Amniotic epithelial cell (primary cell): ENCODE measurements at regions not wholly inside any gene's neighbourhood (a gene's known extent, or its start where the extent isn't known, plus 50 kb on each side); places are given as distances from the start of the nearest gene placed in this dataset.
A peak's percentile ranks its signal among the peaks of the same experiment; 100 is the strongest.

Source experiments
- DNase-seq: peaks from one replicate; pipeline ENCODE4 v3.0.0-alpha.2; 2010; ENCODE audit warnings: low read depth

DNA sequence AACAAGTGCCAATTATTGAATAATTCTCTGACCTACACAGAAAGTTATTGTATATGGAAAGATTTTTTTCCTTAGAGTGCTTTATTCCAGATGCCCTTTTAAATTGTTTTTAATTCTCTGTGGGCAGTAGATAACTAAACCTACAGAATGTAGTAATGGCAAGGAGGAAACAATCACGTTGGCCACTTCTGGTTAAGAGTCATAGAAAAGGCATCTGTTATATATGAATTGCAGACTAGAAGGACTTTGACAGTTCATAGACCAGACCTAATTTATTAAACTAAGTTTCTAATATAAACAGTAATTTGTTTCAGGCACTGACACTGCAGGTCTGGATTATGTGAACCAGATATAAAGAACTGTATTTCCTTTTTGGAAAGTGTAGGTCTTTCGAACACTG is 607.5 kb downstream of the PLCL1 start:
- no peak for DNase-seq

DNA sequence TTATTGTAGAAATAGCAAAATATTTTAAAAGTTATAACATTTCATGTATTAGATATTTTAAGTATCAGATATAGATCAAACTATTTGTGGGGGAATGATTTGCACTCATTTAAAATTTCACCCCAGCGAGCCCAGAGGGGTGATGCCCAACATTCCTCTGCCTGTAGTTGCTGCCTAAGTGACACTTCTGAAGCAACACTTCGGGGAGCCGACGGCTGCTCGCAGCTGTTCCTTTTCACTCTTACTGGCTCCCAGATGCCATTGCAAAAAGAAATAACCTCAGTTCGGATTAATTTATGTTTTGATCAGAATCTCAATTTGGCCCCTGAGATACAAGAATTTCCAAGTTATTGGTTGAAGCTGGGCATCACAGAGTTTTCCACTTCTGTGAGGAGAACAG is 603.8 kb downstream of the PLCL1 start:
- DNase-seq = no peak

DNA sequence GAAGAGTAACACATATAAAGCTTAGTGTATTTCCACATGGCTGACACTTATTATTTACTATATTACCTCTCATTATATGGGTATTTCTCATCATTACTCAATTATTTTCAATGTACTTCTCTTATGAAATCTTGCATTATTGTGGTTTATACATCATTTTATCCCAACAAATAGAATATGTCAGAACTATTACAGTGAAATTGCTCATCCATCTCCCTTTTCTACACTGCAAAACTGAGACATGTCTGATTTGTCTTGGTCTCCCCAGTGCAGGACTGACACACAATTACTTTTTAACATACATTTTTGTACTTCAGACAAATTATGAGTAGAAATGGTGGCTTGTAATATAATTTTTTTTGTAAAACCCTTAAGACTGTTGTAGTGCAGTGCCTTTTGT is 600.9 kb downstream of the PLCL1 start:
- no peak for DNase-seq

DNA sequence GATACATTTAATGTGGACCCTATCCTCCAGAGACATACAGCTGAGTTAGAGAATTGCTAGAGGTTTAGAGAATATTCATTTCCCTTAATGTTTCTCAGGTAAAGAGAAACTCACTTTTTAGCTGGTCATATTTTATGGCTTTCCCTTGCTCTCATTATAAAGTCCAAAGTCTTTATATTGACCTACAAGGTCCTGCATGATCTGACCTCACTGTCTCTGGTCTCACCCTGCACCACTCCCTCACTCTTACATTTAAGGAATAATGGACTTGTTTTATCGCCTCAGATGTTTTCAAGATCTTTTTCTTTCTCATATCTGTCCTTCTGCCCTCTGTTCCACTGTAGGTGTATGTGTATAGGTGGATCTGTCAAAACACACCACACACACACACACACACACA is 597.3 kb downstream of the PLCL1 start:
- no peak for DNase-seq

DNA sequence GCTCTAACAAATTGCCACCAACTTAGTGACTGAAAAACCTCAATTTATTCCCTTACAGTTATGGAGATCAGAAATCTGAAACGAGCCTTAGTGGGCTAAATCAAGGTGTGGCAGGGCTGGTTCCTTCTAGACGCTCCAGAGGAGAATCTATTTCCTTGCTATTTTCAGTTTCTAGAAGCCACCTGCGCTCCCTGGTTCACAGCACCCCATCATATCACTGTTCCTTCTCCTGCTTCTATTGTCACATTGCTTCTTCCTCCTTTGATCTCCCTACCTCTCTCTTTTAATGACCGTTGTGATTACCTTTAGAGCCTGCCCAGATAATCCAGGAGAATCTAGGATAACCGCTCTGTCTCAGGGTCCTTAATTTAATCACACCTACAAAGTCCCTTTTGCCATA is 596.6 kb downstream of the PLCL1 start:
- DNase-seq = no peak

DNA sequence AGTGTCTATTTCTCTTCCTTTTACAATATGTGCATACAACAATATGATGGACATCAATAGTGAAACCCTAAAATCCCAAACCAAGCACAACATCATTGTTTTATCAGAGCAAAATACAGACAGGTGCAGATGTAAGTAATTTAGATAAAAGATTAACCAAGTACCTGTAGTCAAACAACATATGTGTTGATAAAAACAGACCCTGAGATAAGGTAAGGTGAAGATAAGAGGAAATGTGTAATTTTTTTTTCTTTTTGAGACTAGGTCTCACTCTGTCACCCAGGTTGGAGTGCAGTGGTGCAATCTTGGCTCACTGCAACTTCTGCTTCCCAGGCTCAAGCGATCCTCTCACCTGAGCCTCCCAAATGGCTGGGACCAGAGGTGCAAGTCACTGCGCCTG is 589.8 kb downstream of the PLCL1 start:
- DNase-seq = no peak

DNA sequence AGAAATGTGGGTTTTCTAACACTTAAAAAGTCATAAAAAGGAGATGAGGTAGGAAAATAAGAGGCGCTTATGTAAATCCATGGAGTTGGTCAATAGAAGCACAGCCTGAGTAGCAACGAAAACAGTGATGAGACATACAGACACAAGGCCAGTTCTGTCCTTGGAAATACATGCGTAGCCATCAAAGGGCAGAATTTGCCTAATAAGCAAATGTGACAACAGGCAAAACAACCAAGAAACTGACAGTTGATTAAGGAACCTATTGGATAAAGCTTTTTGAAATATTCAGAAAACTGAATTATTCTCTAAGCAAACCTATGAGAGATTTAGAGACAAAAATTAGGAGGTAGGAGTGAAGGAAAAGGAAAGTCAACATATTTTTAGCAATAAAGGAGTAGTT is 586.3 kb downstream of the PLCL1 start:
- no peak for DNase-seq

DNA sequence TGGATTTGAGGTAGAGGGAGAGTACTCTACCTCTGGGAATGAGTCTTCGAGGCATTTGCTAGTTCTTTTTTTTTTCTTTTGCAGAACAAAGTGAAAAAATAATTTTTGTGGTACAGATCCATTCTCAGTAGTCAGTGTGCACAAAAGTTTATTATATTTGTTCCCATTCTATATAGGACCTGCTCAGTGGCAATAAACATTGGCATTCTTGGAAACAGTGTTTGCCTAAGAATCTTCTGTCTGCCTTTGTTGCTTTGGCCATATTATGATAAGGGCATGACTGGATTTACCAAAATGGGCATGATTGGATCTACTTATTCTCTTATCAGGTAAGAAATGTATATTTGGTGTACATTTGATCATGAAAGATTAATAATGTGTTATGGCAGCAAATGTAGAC is 583.3 kb downstream of the PLCL1 start:
- no peak for DNase-seq

DNA sequence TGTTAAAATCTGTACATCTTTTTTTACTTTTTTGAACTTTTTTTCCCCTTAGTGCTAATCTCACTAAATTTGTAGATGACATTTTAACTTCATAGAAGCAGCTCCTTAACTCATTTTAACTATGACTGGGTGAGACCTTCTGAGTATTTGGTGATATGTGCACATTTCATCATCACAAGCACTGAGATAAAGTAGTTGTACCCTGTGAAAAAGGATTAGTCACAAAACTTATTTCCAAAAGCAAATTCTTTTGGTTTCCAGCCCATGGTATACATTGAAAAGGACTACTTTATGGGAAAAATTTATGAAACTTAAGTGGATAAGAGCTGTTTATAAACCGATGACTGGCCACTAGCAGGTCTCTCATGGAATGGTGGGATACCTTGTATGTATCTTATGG is 581.5 kb downstream of the PLCL1 start:
- no peak for DNase-seq

DNA sequence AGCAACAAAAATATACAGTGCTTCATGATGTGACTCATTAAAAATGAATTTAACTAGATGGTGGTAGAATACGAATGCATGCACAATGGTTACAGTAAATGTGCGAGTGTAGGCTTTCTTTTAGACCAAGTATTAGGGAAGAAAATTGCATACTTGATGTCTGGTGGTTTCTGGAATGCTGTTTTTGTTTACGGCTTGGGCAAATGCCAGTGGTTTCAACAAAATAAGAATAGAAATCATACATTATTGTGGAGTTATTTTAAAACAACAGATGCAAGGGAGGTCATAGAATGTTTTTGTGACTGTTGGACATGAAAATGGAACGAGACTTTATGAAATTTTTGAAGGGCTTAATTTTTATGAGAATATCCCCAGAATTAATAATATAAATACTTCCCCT is 580.9 kb downstream of the PLCL1 start:
- DNase-seq = no peak

DNA sequence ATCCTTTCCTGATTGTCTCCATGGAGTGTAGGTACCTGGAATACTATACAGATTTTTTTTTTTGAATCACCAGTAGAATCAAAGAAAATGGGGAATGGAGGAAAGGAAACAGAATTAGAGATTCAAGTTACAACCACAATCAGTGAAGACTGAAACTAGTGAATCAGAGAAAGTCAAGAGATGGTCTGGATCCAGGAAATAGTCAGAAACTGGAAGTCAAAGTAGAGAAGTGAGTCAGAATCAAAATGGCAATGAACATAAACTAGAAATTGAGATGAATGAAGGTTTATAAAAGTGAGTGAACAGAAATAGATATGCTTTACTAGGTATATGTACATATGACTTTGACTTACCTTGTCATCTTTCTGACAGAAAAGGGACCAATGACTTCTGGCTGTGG is 579.0 kb downstream of the PLCL1 start:
- no peak for DNase-seq

DNA sequence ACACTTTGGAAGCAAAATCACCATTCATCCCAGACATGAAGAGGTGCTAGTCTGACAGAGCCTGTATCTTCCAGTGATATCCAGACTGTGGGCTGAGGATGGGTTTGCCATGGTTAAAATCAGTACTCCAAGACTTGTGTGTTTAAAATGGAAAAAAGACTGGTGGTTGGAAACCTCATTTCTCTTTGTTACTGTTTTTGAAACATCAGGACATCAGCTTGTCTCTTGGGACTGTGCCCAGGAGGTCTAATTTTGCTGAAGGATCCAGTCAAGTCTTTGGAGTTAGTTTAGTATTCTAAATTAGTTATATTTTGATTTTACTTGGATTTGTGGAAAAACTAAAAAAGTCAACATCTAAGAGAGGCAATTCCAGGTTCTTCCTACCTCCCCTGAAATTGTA is 578.4 kb downstream of the PLCL1 start:
- DNase-seq = no peak

DNA sequence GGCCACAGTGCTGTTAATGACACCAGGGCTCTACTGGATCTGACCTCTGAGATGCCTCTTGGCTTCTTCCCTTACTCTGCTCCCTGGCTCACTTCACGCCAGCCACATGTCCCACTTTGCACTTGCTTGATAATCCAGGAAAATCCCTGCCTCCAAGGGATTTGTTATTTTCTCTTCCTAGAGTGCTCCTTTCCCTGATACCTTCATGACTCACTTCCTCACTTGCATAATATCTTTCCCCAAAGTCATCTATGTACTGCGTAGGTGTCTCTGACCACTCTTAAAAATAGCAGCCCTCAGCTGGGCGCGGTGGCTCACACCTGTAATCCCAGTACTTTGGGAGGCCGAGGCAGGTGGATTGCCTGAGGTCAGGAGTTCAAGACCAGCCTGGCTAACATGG is 572.3 kb downstream of the PLCL1 start:
- no peak for DNase-seq

DNA sequence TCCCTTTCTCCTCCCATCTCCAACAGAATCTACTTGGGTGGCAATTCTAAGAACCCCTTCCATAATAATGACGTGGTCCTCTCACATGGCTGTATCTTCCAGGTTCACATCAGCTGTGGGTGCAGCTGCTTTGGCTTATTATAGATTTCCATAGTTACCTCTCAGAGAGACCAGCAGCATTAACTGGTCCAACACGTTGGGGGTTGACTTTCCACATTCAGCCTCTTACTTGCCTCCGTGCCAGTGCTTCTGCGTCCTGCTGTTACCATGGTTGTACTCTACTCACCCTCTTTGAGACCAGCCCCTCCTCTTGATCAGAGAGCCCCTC is 570.7 kb downstream of the PLCL1 start:
- no peak for DNase-seq

DNA sequence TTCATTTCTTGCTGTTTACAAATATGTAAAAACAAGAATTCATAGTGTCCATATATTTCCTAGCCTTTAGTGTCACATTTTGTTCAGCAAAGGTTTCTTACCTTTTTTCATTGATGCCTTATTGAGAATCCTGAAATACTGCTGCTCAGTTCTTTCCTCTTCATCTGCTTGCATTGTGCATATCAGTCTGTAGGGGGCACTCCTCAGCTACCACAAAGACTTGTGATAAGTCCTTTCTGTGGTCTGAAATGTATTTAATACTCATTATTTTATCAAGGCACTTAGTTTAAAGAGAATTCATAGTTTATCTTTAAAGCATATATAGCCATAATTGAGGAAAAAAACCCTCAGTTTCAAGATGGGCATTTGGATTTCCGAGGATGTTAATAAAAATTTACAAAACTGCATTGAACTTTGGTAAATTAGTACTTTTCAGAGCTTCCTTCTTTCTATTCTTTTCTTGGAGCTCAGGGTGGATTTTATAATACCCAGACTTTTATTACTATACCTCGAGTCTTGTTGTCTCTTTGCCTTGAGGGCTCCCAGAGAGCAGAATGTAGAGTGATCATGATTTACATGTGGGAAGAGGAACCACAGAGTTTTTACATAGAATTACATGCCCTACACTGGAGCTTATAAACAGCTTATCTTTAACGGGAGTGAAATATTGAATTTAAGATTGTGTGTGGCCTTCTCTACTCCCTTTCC is 570.1 kb downstream of the PLCL1 start:
- peak; percentile 6 for DNase-seq

DNA sequence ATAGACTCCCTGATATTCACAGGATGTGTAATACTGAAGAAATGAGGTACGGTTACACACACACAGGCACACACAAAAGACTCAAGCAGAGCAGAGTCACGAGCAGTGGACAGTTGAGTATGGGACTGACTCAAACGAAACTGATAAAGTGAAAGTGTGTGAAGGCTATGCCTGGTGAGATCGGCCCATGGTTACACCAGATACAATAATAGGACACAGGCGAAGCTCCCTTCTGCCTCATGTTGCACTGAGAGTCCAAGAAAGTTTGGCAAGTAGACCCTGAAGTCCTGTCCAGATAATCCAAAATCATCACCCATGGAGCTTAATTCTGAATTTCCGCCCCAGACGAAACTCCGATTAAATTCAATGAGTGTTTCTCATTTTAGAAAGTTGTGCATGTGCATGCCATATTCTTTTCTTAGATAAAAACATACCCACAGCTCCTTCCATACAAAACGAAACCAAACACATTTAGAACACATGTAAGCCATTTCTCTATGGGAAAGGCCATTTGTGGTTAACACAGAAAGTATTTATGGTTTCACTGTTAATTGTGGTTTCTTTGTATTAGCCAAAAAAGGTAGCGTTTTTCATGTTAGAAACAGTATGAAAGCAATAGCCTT is 567.6 kb downstream of the PLCL1 start:
- no peak for DNase-seq

DNA sequence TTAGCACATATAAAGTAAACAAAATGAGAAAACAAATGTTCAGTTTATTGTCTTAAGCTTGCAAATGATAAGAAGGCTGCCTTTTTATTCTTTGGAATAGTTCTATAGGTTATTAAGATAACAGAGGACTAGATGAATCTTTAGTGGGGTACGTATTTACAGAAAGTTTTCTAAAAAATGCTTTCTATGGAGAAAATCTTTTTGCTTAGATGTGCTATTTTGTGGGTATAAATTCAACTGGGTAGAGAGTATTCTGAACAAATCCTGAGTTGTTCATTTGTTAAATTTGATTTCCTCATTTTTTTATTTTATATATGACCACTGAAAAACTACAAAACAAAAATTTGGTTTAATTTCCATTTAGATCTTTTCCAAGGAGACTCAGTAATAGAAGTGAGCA is 566.9 kb downstream of the PLCL1 start:
- no peak for DNase-seq

DNA sequence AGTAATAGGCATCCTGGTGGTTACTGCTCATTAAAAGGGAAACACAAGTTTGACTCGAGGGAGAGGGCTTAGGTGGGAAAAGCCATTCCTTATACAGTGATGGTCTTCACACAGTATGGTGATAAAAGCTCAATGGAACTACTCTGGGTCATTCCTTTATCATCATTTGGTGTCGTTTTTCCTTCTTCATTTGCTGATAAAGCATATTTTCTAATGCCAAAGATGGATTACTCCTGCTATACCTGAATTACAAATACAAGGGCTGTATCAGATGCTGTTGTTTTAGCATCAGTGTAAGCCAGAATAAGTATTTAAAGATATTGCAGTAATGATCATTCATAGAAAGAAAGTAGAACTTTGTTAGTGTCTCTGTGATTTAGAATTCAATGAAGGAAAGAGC is 563.7 kb downstream of the PLCL1 start:
- no peak for DNase-seq

DNA sequence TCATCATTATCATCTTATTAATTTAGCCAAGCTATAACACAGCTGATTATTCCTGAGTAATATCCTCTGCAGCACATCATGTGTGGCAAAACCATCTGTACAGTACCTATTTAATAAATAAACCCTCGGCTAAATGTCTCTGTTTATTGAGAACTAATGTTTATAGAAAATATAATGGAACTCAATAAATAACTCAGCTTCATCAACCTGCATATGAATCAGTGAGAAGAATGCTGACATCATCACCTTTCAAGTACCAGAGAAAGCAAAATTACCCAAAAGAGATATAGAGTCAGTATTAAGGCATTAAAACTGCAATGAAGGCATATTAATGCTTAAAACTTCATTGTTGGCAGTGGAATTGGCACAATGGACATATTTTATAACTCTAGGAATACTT is 558.3 kb downstream of the PLCL1 start:
- DNase-seq = no peak

DNA sequence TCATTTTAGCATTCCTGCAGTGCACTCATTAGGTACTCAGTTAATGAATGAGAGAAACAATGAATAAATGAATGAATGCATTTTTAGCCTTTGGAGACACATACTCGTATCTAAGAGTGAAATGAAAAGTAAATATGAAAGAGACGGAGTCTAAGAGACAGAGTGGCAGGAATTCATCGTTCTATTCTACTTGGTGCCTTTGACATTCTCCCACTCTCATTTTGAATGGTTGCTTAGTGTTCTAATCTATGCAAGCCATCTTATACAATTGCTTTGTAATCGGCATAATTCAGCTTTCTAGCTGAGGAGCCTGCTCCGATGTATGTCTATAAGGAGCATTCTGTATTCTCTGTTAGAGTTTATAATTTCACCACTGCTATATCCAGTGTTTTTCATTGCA is 554.9 kb downstream of the PLCL1 start:
- no peak for DNase-seq

DNA sequence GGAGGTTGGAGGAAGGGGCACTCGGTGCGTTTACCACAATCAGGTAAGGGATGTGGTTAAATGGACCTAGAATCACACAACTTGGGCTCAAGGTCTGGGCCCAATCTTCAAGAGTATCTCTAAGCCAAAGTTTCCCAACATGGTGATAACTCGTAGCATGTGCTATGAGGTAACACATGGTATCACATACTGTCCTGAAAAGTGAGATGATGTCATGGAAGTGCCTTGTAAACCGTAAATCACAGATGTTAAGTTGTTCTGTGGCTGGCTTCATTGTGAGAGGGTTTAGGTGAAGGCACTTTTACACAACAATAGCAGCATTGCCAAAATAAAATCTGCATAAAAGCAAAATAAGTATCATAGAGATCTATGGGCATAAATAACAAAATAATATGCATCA is 551.8 kb downstream of the PLCL1 start:
- DNase-seq = no peak

DNA sequence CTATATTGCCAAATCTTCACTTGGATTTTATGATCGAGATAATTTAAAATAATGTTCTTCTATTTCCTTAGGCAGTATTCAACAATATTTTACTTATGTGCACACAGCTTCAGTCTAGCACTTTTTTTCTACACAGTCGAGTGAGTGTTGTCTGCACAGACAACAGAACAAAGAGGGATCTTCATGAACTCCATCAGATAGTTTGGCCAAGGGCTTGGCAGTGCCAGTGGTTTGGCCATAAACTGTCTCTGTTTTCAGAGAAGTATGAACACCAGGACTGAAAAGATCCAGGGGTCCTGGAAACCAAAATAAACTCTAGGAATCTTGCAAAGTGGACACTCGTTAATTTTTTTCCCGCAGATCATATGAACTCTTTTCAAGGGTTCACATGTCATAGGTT is 547.3 kb downstream of the PLCL1 start:
- DNase-seq = no peak

DNA sequence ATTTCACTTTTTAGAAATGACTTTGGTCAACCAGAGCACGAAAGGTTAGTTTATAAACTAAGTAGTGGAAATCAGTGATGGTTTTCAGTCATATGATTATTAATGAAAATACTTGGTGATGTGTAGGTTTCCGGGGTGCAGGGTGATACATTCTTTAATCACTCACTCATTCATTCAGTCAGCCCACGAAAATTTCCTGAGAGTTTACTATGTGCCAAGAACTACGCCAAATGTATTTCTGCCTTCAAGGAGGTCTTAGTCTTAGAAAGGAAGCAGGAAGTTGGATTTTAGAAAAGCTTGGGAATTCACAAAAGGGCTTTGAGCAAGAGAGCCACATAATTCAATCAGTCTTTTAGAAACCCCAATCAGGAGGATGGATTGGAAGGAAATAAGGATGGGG is 543.6 kb downstream of the PLCL1 start:
- DNase-seq = no peak

DNA sequence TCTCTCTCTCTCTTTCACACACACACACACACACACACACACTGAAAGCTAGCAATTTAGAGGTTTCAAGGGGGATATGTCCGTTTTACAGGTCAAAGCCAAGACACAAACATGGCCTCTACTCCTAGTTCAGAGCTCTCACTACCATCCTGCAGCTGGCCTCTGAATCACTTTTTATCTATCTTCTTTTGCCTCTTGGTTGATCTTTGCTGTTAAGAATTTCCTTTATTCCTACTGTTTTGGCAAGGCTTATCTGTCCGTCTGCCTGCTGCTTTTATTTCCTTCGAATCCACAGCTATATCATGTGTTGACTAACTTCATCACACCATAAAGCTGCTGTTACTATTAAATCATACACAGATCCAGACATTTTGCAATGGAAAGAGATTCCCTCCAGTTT is 543.0 kb downstream of the PLCL1 start:
- no peak for DNase-seq

DNA sequence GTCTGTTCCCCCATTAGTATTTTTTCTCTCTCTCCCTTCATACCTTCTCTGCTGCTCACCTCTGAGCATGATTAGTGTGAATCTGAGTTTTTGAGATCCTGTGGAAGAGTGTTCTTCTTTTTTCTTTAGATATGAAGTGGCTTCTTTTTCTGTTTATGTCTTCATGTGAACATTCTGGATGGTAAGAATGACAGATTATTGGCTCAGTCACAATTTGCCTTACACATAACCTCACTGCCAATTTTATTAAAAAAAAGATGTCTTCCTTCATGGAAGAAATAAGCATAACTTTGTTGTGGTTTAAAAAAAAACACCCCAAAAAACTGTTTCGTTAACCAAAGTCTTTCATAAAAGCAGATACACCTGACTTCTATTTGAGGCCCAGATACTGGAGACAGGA is 539.1 kb downstream of the PLCL1 start:
- no peak for DNase-seq
